ENCODE measurements at regions not wholly inside any gene's neighbourhood (a gene's known extent, or its start where the extent isn't known, plus 50 kb on each side); places are given as distances from the start of the nearest gene placed in this dataset.

GRCh38 chr10:8889538-8889937 lies 835.0 kb downstream of the GATA3 start:
- TF ChIP-seq CTCF (IDR thresholded peaks at IDR 0.05; ENCODE audit: low read length, missing control alignments) = no peak
- no peak for DNase-seq (ENCODE audit: low read depth)

GRCh38 chr10:8893102-8893501 lies 838.6 kb downstream of the GATA3 start:
- TF ChIP-seq CTCF (IDR thresholded peaks at IDR 0.05; ENCODE audit: low read length, missing control alignments) = no peak
- no peak for DNase-seq (ENCODE audit: low read depth)
- no peak overlapping the region for H3K4me3 ChIP-seq (replicated peaks; ENCODE audit: low read depth, low read length)

More at GRCh38 chr10:8889538-8889937, 835.0 kb downstream of the GATA3 start:
- H3K4me3 ChIP-seq (replicated peaks; ENCODE audit: low read depth, low read length) = no peak overlapping the region

- TF ChIP-seq CTCF (IDR thresholded peaks at IDR 0.05; ENCODE audit: low read length, missing control alignments) = no peak
- DNase-seq (ENCODE audit: low read depth) = no peak
- no peak overlapping the region for H3K4me3 ChIP-seq (replicated peaks; ENCODE audit: low read depth, low read length)
Observed at GRCh38 chr10:8894148-8894547, 839.7 kb downstream of the GATA3 start.

GRCh38 chr10:8897769-8898168 lies 843.3 kb downstream of the GATA3 start:
- H3K4me3 ChIP-seq (replicated peaks; ENCODE audit: low read depth, low read length) = no peak overlapping the region
- no peak for DNase-seq (ENCODE audit: low read depth)
- TF ChIP-seq CTCF (IDR thresholded peaks at IDR 0.05; ENCODE audit: low read length, missing control alignments) = no peak

GRCh38 chr10:8898745-8899330 lies 844.4 kb downstream of the GATA3 start:
- no peak for DNase-seq (ENCODE audit: low read depth)
- TF ChIP-seq CTCF (IDR thresholded peaks at IDR 0.05; ENCODE audit: low read length, missing control alignments) = no peak
- H3K4me3 ChIP-seq (replicated peaks; ENCODE audit: low read depth, low read length) = no peak overlapping the region

GRCh38 chr10:8902926-8903325 lies 848.4 kb downstream of the GATA3 start:
- H3K4me3 ChIP-seq (replicated peaks; ENCODE audit: low read depth, low read length) = no peak overlapping the region
- no peak for TF ChIP-seq CTCF (IDR thresholded peaks at IDR 0.05; ENCODE audit: low read length, missing control alignments)
- DNase-seq (ENCODE audit: low read depth) = no peak

- H3K4me3 ChIP-seq (replicated peaks; ENCODE audit: low read depth, low read length) = no peak overlapping the region
- DNase-seq (ENCODE audit: low read depth) = no peak
Observed at GRCh38 chr10:8908013-8908412, 853.5 kb downstream of the GATA3 start.

More at GRCh38 chr10:8908013-8908412, 853.5 kb downstream of the GATA3 start:
- no peak for TF ChIP-seq CTCF (IDR thresholded peaks at IDR 0.05; ENCODE audit: low read length, missing control alignments)
